ENCODE measurements at regions not wholly inside any gene's neighbourhood (a gene's known extent, or its start where the extent isn't known, plus 50 kb on each side); places are given as distances from the start of the nearest gene placed in this dataset.

DNA sequence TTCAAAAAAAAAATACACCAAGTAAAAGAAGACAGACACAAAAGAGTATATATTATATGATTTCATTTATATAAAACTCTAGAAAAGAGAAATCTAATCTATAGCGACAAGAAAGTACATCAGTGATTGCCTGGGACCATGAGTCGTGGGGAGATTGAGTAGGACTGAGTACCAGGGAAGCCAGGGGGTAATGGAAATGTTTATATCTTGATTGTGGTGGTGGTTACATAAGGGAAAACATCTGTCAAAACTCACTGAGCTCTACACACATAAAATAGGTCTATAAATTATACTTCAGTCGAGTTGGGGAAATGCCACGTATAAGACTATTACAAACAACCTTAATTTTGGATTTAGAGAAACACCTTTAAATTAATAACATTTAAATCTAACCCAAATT, 117.4 kb downstream of the TRIM29 start:
- POLR2A ChIA-PET, result no interaction called here
- Histone ChIP-seq H3K4me1 (no peaks in the 10 kb centered on the region), H3K36me3 (ENCODE audit: control insufficient read depth, insufficient read depth, low read length) (no peaks in the 10 kb centered on the region), H3K9me3 (no peaks in the 10 kb centered on the region; the same call in 1 of the 2 replicates), H3K4me3 (ENCODE audit: low read depth, low read length) (no peak overlapping the region), H3K27me3 (replicated peaks; ENCODE audit: control insufficient read depth, insufficient read depth, low read length) (peaks cover 3% of the 10 kb centered on the region)
- no peak for DNase-seq
- Mint-ChIP-seq H3K9me3 (ENCODE audit: unreplicated experiment) (no peaks in the 10 kb centered on the region), H3K4me1 (ENCODE audit: low read depth, unreplicated experiment) (peaks cover 7% of the 10 kb centered on the region), H3K27me3 (ENCODE audit: insufficient read depth, unreplicated experiment) (peaks cover 14% of the 10 kb centered on the region), H3K36me3 (ENCODE audit: insufficient read depth, unreplicated experiment) (no peaks in the 10 kb centered on the region), H3K27ac (ENCODE audit: unreplicated experiment) (no peak overlapping the region), H3K4me3 (ENCODE audit: unreplicated experiment) (no peak overlapping the region)
- intact Hi-C loops (cut with micrococcal nuclease; ENCODE audit: unreplicated experiment), result no loop called here
- no TSS peak for BruUV-seq (replicated peaks)
- CTCF ChIA-PET, result no interaction called here
- TF ChIP-seq, protein P1, sequence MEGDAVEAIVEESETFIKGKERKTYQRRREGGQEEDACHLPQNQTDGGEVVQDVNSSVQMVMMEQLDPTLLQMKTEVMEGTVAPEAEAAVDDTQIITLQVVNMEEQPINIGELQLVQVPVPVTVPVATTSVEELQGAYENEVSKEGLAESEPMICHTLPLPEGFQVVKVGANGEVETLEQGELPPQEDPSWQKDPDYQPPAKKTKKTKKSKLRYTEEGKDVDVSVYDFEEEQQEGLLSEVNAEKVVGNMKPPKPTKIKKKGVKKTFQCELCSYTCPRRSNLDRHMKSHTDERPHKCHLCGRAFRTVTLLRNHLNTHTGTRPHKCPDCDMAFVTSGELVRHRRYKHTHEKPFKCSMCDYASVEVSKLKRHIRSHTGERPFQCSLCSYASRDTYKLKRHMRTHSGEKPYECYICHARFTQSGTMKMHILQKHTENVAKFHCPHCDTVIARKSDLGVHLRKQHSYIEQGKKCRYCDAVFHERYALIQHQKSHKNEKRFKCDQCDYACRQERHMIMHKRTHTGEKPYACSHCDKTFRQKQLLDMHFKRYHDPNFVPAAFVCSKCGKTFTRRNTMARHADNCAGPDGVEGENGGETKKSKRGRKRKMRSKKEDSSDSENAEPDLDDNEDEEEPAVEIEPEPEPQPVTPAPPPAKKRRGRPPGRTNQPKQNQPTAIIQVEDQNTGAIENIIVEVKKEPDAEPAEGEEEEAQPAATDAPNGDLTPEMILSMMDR (IDR thresholded peaks at IDR 0.05; ENCODE audit: insufficient read depth in 1 of 2, low read depth in 1 of 2, low read length in 1 of 2, severe bottlenecking in 1 of 2, unreplicated experiment in 1 of 2), result no peak

- ChIA-PET CTCF (interaction anchor here (0.8 kb wide), 1 partner anchor 290 kb away, joined by 3 read pairs; the partner anchor contains the start of gene NECTIN1), POLR2A (no interaction called here)
- H3K9me3 Mint-ChIP-seq (ENCODE audit: unreplicated experiment), result no peaks in the 10 kb centered on the region
These were observed 118.7 kb downstream of the TRIM29 start for GRCh38 chr11:120019191-120019590.

GRCh38 chr11:120017582-120018150, 120.2 kb downstream of the TRIM29 start:
- Histone ChIP-seq H3K4me1 (no peaks in the 10 kb centered on the region), H3K4me3 (ENCODE audit: low read depth, low read length) (no peak overlapping the region), H3K27me3 (replicated peaks; ENCODE audit: control insufficient read depth, insufficient read depth, low read length) (peaks cover 3% of the 10 kb centered on the region), H3K9me3 (no peaks in the 10 kb centered on the region; the same call in 1 of the 2 replicates), H3K36me3 (ENCODE audit: control insufficient read depth, insufficient read depth, low read length) (no peaks in the 10 kb centered on the region)
- no peak overlapping the region for H3K4me3 Mint-ChIP-seq (ENCODE audit: unreplicated experiment)
- no peak overlapping the region for H3K27ac Mint-ChIP-seq (ENCODE audit: unreplicated experiment)
- ChIA-PET CTCF (interaction anchor here (0.6 to 0.7 kb wide), 2 partner anchors 18 to 378 kb away, joined by 3 read pairs; no protein-coding TSS in a partner anchor), POLR2A (interaction anchor here (0.6 kb wide), 1 partner anchor 52 kb away, joined by 4 read pairs; no protein-coding TSS in a partner anchor)
- DNase-seq, result no peak
- TF ChIP-seq, protein P1 (IDR thresholded peaks at IDR 0.05; ENCODE audit: insufficient read depth in 1 of 2, low read depth in 1 of 2, low read length in 1 of 2, severe bottlenecking in 1 of 2, unreplicated experiment in 1 of 2), result no peak
- H3K27me3 Mint-ChIP-seq (ENCODE audit: insufficient read depth, unreplicated experiment), result peaks cover 21% of the 10 kb centered on the region
- H3K9me3 Mint-ChIP-seq (ENCODE audit: unreplicated experiment), result no peaks in the 10 kb centered on the region
- peaks cover 7% of the 10 kb centered on the region for H3K4me1 Mint-ChIP-seq (ENCODE audit: low read depth, unreplicated experiment)
- intact Hi-C loops (cut with micrococcal nuclease; ENCODE audit: unreplicated experiment), result no loop called here
- BruUV-seq (replicated peaks), result no TSS peak
- H3K36me3 Mint-ChIP-seq (ENCODE audit: insufficient read depth, unreplicated experiment), result no peaks in the 10 kb centered on the region

More at GRCh38 chr11:120019191-120019590, 118.7 kb downstream of the TRIM29 start:
- no peak overlapping the region for H3K4me3 ChIP-seq (ENCODE audit: low read depth, low read length)
- Mint-ChIP-seq H3K36me3 (ENCODE audit: insufficient read depth, unreplicated experiment) (no peaks in the 10 kb centered on the region), H3K4me1 (ENCODE audit: low read depth, unreplicated experiment) (peaks cover 7% of the 10 kb centered on the region), H3K27ac (ENCODE audit: unreplicated experiment) (no peak overlapping the region), H3K27me3 (ENCODE audit: insufficient read depth, unreplicated experiment) (peaks cover 23% of the 10 kb centered on the region), H3K4me3 (ENCODE audit: unreplicated experiment) (no peak overlapping the region)
- TF ChIP-seq, protein P1 (IDR thresholded peaks at IDR 0.05; ENCODE audit: insufficient read depth in 1 of 2, low read depth in 1 of 2, low read length in 1 of 2, severe bottlenecking in 1 of 2, unreplicated experiment in 1 of 2), result no peak
- no TSS peak for BruUV-seq (replicated peaks)
- peaks cover 3% of the 10 kb centered on the region for H3K27me3 ChIP-seq (replicated peaks; ENCODE audit: control insufficient read depth, insufficient read depth, low read length)
- DNase-seq, result no peak
- no peaks in the 10 kb centered on the region for H3K36me3 ChIP-seq (ENCODE audit: control insufficient read depth, insufficient read depth, low read length)
- no peaks in the 10 kb centered on the region; the same call in 1 of the 2 replicates for H3K9me3 ChIP-seq
- intact Hi-C loops (cut with micrococcal nuclease; ENCODE audit: unreplicated experiment), result no loop called here
- no peaks in the 10 kb centered on the region for H3K4me1 ChIP-seq

Measured in Caco-2 (cell line).